Bronchial epithelial cell (primary cell): ENCODE measurements at regions not wholly inside any gene's neighbourhood (a gene's known extent, or its start where the extent isn't known, plus 50 kb on each side); places are given as distances from the start of the nearest gene placed in this dataset.

Experiments used
- DNase-seq: peaks from one replicate; pipeline ENCODE4 v3.0.0-alpha.2; 2010; ENCODE audit warnings: low read depth
- FAIRE-seq: peaks from 2 replicates; lab custom pipeline; 2011; peaks lifted over from hg19 to GRCh38; lab: Jason Lieb, UNC
- H3K27me3 ChIP-seq: 2 replicates; pipeline ENCODE4 v1.5.1; 2011; ENCODE audit warnings: low read length; ENCODE audit not compliant: control insufficient read depth, insufficient read depth
- H3K36me3 ChIP-seq: 2 replicates; pipeline ENCODE4 v1.5.1; 2011; ENCODE audit warnings: low read length; ENCODE audit not compliant: control insufficient read depth, insufficient read depth
- H3K4me3 ChIP-seq: 2 replicates; pipeline ENCODE4 v1.5.1; 2011; ENCODE audit warnings: mild to moderate bottlenecking, low read depth, low read length, control low read depth
- TF ChIP-seq, protein P1 (sequence below): IDR thresholded peaks from 2 replicates; pipeline ENCODE4 v1.5.1; 2011; ENCODE audit warnings: mild to moderate bottlenecking, moderate library complexity, low read length, control low read depth, inconsistent platforms; ENCODE audit not compliant: insufficient read depth, severe bottlenecking

- DNase-seq = peak; percentile 25
- FAIRE-seq = no peak
- Histone ChIP-seq H3K36me3 (no peaks in the 10 kb centered on the region), H3K27me3 (no peaks in the 10 kb centered on the region), H3K4me3 (no peak overlapping the region)
- TF ChIP-seq, protein P1, sequence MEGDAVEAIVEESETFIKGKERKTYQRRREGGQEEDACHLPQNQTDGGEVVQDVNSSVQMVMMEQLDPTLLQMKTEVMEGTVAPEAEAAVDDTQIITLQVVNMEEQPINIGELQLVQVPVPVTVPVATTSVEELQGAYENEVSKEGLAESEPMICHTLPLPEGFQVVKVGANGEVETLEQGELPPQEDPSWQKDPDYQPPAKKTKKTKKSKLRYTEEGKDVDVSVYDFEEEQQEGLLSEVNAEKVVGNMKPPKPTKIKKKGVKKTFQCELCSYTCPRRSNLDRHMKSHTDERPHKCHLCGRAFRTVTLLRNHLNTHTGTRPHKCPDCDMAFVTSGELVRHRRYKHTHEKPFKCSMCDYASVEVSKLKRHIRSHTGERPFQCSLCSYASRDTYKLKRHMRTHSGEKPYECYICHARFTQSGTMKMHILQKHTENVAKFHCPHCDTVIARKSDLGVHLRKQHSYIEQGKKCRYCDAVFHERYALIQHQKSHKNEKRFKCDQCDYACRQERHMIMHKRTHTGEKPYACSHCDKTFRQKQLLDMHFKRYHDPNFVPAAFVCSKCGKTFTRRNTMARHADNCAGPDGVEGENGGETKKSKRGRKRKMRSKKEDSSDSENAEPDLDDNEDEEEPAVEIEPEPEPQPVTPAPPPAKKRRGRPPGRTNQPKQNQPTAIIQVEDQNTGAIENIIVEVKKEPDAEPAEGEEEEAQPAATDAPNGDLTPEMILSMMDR = no peak
Observed at GRCh38 chr2:103887625-103888024, 966.3 kb upstream of the POU3F3 start.

DNA sequence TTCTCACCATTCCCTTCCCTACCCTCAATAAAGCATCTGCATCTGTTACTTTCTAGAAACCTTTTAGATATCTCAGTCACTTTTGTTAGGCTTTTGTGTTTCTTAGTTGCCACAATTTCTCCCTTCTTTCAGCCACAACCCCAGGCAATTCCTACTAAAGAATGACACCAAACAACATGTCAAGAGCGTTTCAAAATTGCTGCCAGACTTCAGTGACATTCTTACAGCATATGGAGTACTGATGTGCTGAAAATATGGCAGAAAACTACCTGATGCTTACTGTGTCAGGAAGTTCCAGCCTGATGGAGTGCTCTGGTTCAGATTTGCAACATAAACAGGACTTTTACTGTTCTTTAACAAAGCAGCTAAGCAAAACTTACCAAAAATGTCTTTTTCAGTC, 957.7 kb upstream of the POU3F3 start:
- FAIRE-seq = no peak
- H3K27me3 ChIP-seq = no peaks in the 10 kb centered on the region
- no peaks in the 10 kb centered on the region for H3K36me3 ChIP-seq
- TF ChIP-seq, protein P1 = no peak
- DNase-seq = no peak
- no peak overlapping the region for H3K4me3 ChIP-seq

- no peaks in the 10 kb centered on the region for H3K36me3 ChIP-seq
- TF ChIP-seq, protein P1 = no peak
- FAIRE-seq (no peak), DNase-seq (no peak)
- H3K27me3 ChIP-seq = no peaks in the 10 kb centered on the region
- H3K4me3 ChIP-seq = no peak overlapping the region
Observed at GRCh38 chr2:103898561-103898960, 955.4 kb upstream of the POU3F3 start.

GRCh38 chr2:103902347-103902746, 951.6 kb upstream of the POU3F3 start:
- TF ChIP-seq, protein P1 = no peak
- FAIRE-seq (no peak), DNase-seq (no peak)
- no peak overlapping the region for H3K4me3 ChIP-seq
- H3K36me3 ChIP-seq = no peaks in the 10 kb centered on the region
- H3K27me3 ChIP-seq = no peaks in the 10 kb centered on the region

DNA sequence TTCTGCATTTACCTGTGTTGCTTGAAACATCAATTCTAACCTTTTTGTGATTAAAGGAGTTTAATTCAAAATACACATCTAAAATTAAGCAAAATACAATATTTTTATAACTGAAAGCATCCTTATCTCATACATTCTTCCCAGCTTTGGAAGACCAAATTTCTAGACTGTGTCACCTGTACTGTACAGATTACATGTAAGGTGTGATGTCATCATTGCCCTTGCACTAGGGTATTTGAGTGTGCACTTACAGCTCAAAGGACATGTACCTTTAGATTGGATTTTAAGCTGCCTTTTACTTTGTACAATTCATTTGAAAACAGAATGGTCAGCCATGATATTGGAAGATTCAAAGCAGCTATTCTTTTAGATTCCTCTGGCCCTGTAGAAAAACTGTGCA, 932.8 kb upstream of the POU3F3 start:
- TF ChIP-seq, protein P1 = no peak
- no peak for DNase-seq
- H3K4me3 ChIP-seq = no peak overlapping the region
- H3K27me3 ChIP-seq = no peaks in the 10 kb centered on the region
- FAIRE-seq = no peak
- H3K36me3 ChIP-seq = no peaks in the 10 kb centered on the region

DNA sequence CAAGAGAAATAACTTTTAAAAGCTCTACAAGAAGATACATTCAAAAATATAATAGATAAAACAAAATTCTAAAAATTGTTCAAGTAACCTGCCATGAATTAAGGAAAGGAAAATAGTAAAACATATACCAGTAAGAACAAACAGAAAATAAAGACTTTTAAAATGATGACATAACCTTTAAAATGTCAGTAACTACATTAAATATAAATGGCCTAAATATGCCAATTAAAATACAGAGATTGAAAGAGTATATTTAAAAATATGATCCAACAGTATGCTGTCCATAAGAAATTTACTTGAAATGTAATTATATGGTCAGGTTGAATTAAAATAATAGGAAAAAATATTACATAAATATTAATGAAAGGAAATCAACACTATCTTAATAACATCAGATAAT, 911.7 kb upstream of the POU3F3 start:
- no peak for DNase-seq
- Histone ChIP-seq H3K36me3 (no peaks in the 10 kb centered on the region), H3K27me3 (no peaks in the 10 kb centered on the region), H3K4me3 (no peak overlapping the region)
- TF ChIP-seq, protein P1 = no peak
- no peak for FAIRE-seq
